HS-5 (cell line): ENCODE measurements at regions not wholly inside any gene's neighbourhood (a gene's known extent, or its start where the extent isn't known, plus 50 kb on each side); places are given as distances from the start of the nearest gene placed in this dataset.
"Not testable (repeated sequence)": the region's sequence is repeated elsewhere in the genome, so short reads cannot be mapped to it uniquely, and the experiment has no call there.

Source experiments
- DNase-seq: peaks from one replicate; pipeline ENCODE4 v3.0.0-alpha.2; 2012; ENCODE audit warnings: low read depth

DNA sequence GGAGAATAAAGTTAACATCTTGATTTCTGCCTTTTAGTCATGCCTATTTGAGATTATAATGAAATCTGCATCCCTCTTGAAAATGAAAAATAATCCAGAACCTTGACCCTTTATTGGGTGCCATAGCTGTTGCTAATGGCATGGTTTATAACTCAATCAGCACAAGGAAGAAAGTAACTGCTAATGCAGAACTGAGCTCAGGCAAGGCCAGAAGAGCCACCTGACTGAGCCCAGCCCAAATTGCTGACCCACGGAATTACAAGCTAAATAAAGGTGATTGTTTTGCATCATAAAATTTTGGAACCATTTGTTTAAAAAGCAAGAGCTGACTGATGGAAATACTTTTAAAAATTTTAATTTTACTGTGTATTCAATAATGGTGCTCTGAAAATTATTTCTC lies 76.4 kb upstream of the TBL1X start:
- no peak for DNase-seq

DNA sequence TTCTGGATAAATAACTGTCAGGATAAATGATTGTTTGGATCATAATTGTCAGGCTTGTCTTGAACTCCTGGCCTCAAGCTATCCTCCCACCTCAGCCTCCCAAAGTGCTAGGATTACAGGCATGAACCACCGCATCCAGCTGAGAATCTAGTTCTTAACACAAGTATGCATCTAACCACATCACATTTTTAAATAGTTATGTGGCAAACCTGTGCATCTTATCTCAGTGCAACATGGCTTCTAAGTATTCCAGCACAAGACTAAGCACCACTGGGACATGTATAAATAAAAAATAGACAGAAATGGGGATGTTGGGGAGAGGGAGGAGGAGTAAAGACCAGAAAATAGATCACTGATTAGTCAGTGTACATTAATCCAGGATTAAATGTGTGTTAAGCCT lies 74.7 kb upstream of the TBL1X start:
- DNase-seq, result no peak

DNA sequence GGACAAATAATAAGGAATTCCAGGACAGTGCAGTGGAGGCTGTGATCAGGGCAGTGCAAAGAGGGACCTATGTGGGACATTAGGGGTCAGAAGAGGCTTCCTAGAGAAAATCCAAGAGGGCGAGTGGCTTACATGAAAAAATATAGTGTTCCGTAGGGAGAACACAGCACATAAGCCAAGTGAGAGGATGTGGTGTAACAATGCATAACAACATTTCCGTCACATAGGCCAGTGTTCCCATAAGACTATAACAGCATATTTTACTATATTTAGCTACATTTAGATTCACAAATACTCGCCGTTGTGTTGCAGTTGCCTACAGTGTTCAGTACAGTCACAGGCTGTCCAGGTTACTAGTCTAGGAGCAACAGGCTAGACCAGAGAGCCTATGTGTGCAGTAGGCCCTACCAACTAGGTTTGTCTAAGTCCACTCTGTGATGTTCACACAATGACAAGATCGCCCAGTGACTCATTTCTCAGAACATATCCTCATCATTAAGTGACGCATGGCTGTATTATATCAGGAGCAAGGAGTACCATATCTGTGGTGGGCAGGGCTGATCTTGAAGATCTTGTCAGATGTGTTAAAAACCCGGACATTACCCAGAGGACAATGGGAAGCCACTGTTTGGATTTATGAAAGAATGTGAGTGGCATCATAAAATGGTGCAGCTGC lies 74.0 kb upstream of the TBL1X start:
- DNase-seq, result no peak

DNA sequence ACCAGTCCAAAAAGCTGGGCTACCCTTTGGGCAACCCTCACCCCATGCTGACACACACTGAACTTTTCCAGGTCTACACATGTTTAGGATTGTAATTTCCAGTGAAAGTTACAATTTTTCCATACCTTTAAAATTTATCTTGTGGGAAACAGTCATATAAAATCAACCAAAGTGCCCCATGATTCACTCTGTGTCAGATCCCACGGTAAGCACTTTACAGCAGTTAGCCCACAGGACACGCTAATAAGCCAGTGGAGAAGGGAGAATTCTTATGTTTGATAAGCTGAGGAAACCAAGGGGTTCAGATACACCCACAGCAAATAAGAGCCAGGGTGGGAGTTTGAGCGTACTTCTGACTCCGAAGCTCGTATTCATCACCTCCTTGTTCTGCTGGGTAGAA lies 72.4 kb upstream of the TBL1X start:
- DNase-seq, result no peak

DNA sequence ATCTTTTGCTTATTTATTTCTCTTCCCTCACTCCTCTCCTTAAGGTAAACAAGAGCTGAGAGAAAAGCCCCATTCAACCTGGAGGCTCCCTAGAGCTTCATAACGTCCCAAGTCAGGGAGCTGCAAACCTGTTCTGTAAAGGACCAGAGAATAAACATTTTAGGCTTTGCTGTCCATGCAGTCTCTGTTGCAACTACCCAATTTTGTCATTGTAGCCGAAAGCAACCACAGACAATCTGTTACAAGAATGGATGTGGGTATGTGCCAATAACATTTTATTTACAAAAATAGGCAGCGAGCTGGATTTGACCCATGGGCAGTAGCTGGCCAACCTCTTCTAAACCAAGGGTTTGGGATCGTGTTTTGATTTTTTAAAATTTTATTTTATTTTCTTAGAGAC lies 71.3 kb upstream of the TBL1X start:
- DNase-seq, result no peak

DNA sequence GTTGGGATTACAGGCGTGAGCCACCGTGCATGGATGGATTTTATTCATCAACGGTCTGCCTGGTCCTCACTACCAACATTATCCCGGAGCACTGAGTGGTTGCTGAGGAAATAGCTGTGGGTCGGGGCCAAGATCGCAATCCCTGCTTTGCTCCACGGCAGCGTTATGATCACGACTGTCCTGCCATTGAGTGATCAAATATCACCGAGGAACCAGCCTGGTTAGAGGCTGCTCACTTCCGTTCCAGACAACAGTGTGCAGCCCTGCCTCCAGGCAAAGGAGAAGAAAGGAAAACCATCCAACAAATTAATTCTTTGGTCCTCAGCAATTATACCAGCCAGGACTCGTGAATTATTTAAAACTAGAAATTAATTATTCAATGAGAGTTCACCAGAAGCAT lies 70.6 kb upstream of the TBL1X start:
- DNase-seq, result no peak

DNA sequence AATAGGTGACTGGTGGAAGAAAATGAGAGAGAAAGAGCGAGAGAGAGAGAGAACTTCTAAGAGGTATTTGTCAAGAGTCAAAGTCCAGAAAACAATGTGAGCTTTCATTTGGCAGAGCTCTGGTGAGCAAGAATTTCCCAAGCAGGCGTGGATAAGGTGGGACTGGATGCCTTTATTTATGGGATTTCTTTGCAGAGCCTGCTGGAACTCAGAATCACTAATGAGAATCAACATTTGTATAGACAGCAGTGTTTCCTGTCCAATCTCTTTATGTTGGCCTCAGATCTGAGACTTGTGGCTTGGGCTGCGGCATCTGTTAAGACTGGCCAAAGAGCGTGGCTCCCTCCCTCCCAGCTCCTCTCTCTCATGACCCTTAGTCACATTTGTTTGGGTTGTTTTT lies 67.9 kb upstream of the TBL1X start:
- no peak for DNase-seq

DNA sequence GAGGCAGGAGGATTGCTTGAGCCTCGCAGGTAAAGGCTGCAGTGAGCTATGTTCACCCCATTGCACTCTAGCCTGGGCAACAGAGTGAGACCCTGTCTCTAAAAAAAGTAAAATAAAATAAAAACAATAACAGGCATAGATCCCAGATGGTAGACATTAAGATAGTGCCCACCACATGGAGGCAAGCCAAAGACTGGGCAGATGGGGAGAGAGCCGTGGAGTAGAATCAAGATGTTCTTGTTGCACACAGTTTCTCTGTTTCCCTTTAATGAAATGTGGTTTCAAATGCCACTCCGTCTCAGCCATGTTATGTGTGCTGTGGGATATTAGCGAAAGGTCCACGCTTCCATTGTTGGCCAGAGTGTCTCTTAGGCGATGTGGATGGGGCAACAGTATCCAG lies 63.8 kb upstream of the TBL1X start:
- no peak for DNase-seq

DNA sequence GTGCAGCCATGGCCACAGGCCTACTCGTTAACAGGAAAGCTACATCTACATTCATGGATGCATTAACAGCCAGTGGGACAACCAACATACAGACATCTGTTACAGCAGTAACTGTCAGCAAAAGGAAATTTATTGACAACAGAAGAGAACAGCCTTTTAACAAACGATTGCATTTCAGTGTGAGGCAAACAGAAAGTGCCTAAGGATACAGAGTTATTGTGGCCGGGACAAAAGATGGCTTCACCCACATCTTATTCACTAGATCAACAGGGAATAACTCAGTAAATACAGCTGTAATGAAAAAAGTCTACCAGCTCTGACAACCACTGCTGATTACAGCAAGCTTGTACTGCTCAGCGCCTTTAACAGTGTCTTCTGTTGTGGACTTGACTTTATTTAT lies 61.5 kb upstream of the TBL1X start:
- DNase-seq, result no peak

DNA sequence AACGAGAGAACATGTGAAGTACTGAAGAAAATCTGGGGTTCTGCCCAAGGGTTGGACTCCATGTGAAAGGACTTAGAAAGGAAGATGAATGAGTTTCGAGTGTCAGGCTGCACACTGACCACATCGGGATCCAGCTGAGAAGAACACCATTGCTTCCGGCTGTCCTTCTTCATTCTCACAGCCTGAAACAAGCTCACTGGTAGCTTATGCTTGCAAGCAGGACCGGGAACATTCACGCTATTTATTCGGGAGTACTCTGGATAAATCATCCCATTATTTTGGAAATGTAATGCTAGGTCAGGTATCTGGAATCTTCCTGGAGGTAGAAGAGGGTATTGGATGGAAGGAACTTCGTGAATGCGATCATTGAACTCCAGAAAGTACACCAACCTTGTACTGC lies 59.2 kb upstream of the TBL1X start:
- not testable (repeated sequence) for DNase-seq

DNA sequence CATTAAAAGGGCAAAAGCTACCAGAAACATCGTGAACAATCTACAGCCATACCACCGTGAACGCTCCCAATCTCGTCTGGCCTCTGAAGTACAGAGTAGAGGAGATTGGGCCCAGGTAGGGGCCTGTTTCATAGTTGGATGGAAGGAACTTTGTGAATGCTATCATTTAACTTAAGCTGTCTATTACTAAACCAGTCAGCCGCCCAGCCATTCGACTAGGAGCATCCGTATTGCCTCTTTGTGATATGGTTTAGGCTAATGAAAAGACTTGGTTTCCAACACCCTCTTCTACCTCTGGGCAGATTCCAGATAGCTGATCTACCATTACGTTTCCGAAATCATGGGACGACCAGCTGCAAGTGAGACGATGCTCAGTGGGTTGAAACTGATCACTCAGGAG lies 54.0 kb upstream of the TBL1X start:
- DNase-seq, result not testable (repeated sequence)

DNA sequence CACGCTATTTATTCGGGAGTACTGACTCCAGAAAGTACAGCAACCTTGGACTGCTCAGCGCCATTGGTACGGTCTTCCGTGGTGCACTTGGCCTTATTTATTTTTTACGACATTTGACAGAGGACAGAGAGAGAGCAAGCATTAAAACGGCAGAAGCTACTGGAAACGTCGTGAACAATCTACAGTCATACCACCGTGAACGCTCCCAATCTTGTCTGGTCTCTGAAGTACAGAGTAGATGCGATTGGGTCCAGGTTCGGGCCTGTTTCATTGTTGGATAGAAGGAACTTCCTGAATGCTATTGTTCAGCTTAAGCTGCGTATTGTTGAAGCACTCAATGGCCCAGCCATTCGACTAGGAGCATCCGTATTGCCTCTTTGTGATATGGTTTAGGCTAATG lies 53.2 kb upstream of the TBL1X start:
- not testable (repeated sequence) for DNase-seq

DNA sequence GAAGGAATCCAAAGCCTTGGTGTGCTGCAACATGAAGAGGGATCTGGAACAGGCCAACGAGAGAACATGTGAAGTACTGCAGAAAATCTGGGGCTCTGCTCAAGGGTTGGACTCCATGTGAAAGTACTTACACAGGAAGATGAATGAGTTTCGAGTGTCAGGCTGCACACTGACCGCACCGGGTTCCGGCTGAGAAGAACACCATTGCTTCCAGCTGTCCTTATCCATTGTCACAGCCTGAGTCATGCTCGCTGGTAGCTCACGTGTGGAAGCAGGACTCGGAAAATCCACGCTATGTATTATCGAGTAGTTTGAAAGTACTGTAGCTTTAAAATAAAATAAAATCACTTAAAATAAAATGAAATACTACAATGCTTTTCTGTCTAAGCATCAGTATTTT lies 50.4 kb upstream of the TBL1X start:
- no peak for DNase-seq
